Iris pigment epithelial cell (primary cell): ENCODE measurements at regions not wholly inside any gene's neighbourhood (a gene's known extent, or its start where the extent isn't known, plus 50 kb on each side); places are given as distances from the start of the nearest gene placed in this dataset.
"Not testable (repeated sequence)": the region's sequence is repeated elsewhere in the genome, so short reads cannot be mapped to it uniquely, and the experiment has no call there.

Experiments used
- DNase-seq: peaks from one replicate; pipeline ENCODE4 v3.0.0-alpha.2; 2011; ENCODE audit warnings: low read depth

DNA sequence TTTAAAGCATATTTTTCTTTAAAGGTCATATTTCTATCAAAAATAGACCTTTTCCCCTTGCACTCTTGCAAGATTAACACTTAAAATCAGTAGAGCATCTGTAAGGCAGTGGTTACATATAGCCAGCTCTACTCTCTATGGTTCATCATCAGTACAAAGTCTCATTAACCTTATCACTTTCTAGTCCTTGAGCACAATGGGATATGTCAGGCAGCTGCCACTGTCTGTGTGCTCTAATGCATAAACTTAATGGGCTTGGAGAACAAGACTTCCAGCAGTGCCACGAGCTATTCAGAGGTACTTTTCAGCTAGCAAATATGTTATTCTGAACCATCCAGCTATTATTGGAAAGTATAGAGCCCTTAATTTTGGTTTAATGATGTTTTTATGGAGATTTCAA is 393.7 kb downstream of the GASK1B start:
- no peak for DNase-seq

DNA sequence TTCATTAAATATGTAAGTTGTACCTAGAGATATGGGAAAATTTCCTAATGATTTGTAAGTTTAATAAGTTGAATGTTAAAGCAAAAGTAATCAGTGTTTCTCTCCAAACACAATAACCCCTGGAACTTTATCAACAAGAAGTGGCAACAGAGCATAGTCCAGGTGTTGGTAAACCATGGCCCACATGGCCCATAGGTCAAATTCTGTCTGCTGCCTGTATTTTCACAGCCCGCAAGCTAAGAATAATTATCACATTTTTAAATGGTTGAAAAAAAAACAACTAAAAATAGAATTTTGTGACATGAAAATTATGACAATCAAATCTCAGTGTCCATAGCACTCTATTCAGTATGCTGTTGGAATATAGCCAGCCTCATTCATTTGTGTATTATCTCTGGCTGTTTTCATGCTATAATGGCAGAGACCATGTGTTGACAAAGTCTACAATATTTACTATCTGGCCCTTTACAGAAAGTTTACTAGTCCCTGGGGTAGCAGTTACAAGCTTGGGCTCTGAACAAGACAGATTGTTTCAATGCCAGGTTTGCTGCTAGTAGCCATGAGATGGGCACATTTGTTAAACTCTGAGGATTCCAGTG is 395.8 kb downstream of the GASK1B start:
- DNase-seq, result no peak

- no peak for DNase-seq
These were observed 396.9 kb downstream of the GASK1B start for GRCh38 chr4:157775971-157776370.

- DNase-seq, result peak; percentile 4
These were observed 399.9 kb downstream of the GASK1B start for GRCh38 chr4:157772907-157773306.

- no peak for DNase-seq
These were observed 404.4 kb downstream of the GASK1B start for GRCh38 chr4:157768419-157768818.

DNA sequence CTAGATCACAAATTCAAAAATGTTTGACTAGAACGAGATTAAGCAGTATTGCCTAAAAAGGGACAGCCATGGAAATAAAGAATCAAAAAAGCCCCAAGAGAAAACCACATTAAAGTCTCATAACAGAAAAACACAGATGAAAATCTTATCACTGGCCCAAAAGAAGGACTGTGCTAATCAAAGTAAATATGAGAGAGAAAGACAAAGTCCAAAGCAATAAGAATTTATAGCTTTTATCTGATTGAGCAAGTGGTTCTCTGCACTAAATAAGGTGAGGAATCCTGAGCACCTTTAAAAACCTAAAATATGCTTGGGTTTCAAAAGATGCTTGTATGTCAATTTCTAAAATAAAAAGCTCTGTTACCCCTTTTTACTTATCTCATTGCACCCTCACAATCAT is 409.3 kb downstream of the GASK1B start:
- no peak for DNase-seq

- no peak for DNase-seq
These were observed 418.4 kb downstream of the GASK1B start for GRCh38 chr4:157754410-157754809.

GRCh38 chr4:157751631-157752030 is 421.2 kb downstream of the GASK1B start:
- no peak for DNase-seq

DNA sequence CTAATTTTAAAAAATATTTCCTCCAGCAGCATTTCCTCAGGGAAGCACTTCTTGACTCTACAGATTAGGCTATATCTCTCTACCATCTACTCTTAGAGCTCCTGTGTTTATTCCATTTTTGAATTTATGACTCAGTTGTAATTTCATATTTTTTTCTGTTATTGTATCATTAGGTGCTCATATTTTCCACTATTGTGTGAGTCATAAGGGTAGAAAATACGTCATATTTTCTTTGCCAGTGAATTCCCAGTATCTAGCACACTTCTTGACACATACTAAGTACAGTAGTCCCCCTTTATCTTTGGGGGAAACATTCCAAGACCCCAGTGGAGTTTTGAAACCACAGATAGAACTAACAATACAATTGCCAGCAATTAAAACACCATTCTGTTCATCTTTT is 431.2 kb downstream of the GASK1B start:
- peak; percentile 4 for DNase-seq

GRCh38 chr4:157739242-157739641 is 433.6 kb downstream of the GASK1B start:
- peak; percentile 36 for DNase-seq

DNA sequence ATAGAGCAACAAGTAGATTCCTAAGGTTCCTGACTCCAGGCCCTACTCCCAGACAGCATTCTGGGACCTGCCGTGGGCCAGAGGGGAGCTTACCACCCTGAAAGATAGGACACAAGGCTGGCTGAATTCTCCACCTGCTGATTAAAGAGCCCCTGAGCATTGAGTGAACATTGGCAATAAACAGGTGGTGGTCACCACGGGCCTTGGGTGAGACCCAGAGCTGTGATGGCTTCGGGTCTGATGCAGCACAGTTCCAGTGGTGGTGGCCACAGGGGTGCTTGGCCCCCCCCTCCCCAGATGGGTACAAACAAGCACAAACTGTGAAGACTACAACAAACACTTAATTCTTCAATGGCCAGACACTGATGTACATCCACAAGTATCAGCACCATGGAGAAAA is 444.6 kb downstream of the GASK1B start:
- DNase-seq, result no peak

DNA sequence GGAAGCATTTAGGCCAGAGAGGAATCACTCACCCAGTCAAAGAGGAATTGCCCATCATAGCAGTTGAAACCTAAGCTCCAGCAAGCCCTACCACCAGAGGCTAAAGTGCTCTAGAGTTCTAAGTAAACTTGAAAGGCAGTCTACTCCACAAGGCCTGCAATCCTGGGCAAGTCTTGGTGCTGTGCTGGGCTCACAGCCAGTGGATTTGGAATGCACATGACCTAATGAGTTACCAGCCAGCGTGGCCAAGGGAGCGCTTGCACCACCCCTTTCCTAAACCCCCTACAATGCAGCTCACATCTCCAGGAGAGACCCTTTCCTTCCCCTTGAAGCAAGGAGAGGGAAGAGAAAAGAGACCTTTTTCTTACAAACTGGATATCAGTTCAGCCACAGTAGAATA is 445.7 kb downstream of the GASK1B start:
- DNase-seq, result no peak

DNA sequence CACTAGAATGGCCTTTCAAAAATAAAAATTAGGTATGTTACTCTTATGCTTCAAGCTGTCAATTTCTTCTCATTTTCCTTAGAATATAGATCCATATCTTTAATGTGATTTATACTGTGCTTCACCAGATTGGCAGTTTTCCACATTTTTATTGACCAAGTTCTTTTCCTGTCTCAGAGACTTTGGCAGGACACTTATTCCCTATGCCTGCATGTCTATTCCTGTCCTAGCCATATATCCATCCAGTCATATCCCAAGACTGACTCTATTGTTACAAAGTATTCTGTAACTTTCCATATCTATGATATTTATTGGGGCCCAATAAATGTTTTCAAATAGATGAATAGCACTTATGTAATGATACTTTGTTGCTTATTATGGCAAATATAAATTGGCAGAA is 450.7 kb downstream of the GASK1B start:
- no peak for DNase-seq

GRCh38 chr4:157713342-157713741 is 459.5 kb downstream of the GASK1B start:
- no peak for DNase-seq

GRCh38 chr4:157706155-157706554 is 466.7 kb downstream of the GASK1B start:
- DNase-seq, result no peak

- no peak for DNase-seq
These were observed 470.0 kb downstream of the GASK1B start for GRCh38 chr4:157702831-157703230.

DNA sequence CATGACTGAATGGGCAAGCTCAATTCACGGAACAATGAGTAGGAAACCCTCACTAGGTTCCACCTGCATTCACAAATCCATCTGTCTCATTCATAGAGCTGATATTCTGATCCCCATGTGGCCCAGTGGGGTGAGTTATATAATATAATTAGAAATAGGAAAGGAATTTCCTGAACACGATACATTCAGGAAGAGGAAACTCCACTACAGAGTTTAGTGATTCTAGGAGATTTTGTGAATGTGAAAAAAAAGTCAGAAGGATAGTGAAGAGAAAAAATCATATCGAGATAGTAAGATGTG is 471.2 kb downstream of the GASK1B start:
- DNase-seq, result no peak

DNA sequence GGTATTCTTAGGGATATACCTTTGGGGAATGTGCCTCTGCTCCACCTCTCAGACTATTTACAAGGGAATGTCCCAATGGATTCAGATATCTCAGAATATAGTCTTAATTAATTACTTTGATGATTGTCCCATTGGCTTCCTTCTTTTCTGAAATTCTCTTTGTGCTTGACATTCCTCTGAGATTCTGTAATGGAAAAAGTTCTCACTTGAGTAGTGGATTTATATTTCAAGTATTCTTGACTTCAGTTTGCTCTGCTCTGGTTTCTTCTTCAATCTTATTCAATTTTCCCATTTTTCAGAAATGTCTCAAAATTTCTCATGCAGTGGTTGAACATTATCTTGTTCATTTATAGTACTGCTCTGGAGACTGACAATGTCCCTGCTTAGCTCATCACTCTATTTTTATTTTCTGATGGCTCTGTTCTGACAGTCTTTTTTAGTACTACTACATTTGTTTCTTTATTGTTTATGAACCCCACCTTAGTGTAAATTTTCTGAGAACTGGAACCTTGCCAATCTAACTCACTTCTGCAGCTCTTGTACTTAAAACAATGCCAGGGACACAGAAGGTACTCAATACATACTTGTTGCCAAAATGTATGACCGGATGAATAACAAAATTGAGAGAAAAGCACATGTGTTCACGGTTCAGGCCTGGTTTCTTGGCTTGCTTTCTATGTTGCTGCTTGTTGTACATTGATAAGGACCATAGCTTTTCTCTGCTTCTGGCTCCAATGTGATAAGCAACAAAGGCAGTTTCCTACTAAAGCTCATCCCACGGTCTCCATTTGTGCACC is 471.7 kb downstream of the GASK1B start:
- DNase-seq, result peak; percentile 1

- no peak for DNase-seq
These were observed 468.9 kb downstream of the GRIA2 start for GRCh38 chr4:157689476-157689875.

- DNase-seq, result no peak
These were observed 467.4 kb downstream of the GRIA2 start for GRCh38 chr4:157687971-157688370.

- DNase-seq, result not testable (repeated sequence)
These were observed 458.8 kb downstream of the GRIA2 start for GRCh38 chr4:157679326-157679725.

GRCh38 chr4:157678478-157678877 is 457.9 kb downstream of the GRIA2 start:
- no peak for DNase-seq

DNA sequence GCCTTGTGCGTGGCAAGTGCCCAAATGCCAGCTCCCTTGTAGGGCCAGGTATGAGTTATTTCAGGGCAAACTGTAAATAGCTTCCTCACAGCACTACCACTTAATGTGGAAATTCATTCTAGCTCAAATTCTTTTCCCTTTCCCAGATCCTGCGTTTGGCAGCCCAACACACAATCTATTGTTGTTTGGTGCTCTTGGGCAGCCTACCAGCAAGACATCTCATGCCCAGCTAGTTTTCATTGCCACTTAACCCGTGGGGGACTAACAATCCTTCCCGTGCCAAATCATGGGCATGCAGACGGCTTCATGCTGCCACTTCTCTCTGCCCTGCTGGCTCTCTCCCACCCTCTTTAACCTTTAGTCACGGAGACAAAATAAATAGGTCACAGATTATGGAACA is 454.2 kb downstream of the GRIA2 start:
- DNase-seq, result no peak

GRCh38 chr4:157667836-157668235 is 447.3 kb downstream of the GRIA2 start:
- no peak for DNase-seq
